ENCODE measurements at regions not wholly inside any gene's neighbourhood (a gene's known extent, or its start where the extent isn't known, plus 50 kb on each side); places are given as distances from the start of the nearest gene placed in this dataset.

DNA sequence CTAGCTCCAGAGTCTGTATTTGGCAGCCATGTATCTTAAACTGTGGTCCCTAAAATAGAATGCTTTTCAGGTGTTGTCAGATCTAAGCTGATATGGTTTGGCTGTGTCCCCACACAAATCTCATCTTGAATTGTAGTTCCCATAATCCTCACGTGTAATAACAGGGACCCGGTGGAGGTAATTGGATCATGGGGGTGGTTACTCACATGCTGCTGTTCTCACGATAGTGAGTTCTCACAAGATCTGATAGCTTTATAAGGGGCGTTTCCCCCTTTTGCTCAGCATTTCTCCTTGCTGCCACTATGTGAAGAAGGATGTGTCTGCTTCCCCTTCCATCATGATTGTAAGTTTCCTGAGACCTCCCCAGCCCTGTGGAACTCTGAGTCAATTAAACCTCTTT is 199.9 kb upstream of the ISX start:
- TF ChIP-seq, protein P1, sequence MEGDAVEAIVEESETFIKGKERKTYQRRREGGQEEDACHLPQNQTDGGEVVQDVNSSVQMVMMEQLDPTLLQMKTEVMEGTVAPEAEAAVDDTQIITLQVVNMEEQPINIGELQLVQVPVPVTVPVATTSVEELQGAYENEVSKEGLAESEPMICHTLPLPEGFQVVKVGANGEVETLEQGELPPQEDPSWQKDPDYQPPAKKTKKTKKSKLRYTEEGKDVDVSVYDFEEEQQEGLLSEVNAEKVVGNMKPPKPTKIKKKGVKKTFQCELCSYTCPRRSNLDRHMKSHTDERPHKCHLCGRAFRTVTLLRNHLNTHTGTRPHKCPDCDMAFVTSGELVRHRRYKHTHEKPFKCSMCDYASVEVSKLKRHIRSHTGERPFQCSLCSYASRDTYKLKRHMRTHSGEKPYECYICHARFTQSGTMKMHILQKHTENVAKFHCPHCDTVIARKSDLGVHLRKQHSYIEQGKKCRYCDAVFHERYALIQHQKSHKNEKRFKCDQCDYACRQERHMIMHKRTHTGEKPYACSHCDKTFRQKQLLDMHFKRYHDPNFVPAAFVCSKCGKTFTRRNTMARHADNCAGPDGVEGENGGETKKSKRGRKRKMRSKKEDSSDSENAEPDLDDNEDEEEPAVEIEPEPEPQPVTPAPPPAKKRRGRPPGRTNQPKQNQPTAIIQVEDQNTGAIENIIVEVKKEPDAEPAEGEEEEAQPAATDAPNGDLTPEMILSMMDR (conservative IDR thresholded peaks at IDR 0.05) = no peak
- Mint-ChIP-seq H3K36me3 (no peaks in the 10 kb centered on the region), H3K4me1 (ENCODE audit: unreplicated experiment) (no peaks in the 10 kb centered on the region), H3K27me3 (no peaks in the 10 kb centered on the region), H3K4me3 (no peak overlapping the region), H3K27ac (no peak overlapping the region), H3K9me3 (no peaks in the 10 kb centered on the region)
- DNase-seq (ENCODE audit: extremely low spot score, unreplicated experiment) = no peak

DNA sequence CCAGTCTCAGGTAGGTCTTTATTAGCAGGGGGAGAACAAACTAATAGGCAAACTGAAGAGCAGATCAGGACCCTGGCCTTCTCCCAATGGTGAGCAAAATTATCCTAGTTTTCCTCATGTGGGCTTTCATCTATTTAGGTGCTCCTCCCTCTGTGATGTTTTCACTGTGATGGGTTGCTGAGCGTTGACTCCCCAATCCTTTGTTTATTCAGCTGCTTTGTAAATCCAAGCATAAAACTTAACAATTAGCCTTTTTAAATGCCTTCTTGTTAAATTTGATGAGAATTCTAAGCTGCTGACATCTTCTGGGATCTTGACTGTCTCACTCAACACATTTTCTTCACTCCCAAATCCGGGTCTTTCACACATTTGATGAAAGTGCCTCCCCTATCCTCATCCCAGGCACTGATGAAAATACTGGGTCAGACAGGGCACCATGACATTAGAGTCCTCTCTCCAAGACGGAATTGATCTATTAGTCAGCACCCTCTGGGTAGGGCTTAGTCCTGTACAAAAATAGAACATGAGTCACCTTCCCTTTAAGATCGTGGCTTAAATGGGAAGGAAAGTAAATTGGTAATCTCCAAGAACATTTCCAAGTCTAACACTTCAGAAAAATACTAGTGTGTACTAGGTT is 199.3 kb upstream of the ISX start:
- no peak for DNase-seq (ENCODE audit: extremely low spot score, unreplicated experiment)

DNA sequence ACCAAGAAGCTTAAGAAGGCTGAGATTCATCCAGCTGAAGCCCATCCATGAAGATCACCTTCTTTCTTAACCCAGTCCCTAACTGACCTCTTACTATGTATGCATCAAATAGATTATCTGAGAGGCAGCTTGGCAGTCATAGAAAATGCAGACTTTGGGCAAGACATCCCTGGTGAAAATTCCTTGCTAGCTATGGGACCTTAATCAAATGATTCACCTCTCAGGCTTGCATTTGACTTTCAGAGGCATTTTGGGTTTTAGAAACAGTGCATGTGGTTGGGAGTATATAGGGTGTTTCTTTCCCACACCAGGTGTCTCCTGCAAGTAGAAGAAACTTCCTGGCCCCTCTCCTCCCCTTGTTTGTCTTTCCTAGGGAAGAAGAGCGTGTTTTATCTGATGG is 188.5 kb upstream of the ISX start:
- no peaks in the 10 kb centered on the region for H3K4me1 Mint-ChIP-seq (ENCODE audit: unreplicated experiment)
- H3K36me3 Mint-ChIP-seq = no peaks in the 10 kb centered on the region
- no peaks in the 10 kb centered on the region for H3K9me3 Mint-ChIP-seq
- peaks cover 3% of the 10 kb centered on the region for H3K27me3 Mint-ChIP-seq
- TF ChIP-seq, protein P1 (conservative IDR thresholded peaks at IDR 0.05) = no peak
- H3K27ac Mint-ChIP-seq = no peak overlapping the region
- no peak overlapping the region for H3K4me3 Mint-ChIP-seq
- no peak for DNase-seq (ENCODE audit: extremely low spot score, unreplicated experiment)

More for the DNA sequence above, 199.3 kb upstream of the ISX start:
- H3K4me1 Mint-ChIP-seq (ENCODE audit: unreplicated experiment) = no peaks in the 10 kb centered on the region
- H3K36me3 Mint-ChIP-seq = no peaks in the 10 kb centered on the region
- no peaks in the 10 kb centered on the region for H3K27me3 Mint-ChIP-seq
- no peaks in the 10 kb centered on the region for H3K9me3 Mint-ChIP-seq
- H3K27ac Mint-ChIP-seq = no peak overlapping the region
- no peak overlapping the region for H3K4me3 Mint-ChIP-seq
- TF ChIP-seq, protein P1 (conservative IDR thresholded peaks at IDR 0.05) = no peak

DNA sequence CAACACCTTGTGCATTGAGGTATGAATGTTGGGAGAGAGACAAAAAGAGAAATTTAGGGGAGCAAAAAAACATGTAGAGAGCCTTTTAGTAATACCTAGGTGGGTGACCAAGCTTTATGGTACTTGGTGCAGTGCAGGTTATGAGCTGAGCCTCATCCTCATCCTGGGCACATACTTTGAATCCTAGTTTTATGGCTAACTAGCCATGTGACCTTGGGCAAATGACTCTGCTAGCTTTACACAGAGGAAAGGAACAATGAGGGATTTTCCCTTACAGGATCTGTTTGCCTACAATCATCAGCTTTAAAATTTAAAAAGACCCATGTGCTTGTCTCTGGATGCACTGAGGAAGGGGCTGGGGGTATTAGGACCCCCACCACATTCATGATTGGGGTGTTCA is 187.8 kb upstream of the ISX start:
- TF ChIP-seq, protein P1 (conservative IDR thresholded peaks at IDR 0.05) = no peak
- Mint-ChIP-seq H3K9me3 (no peaks in the 10 kb centered on the region), H3K4me3 (no peak overlapping the region), H3K27ac (no peak overlapping the region), H3K36me3 (no peaks in the 10 kb centered on the region), H3K27me3 (peaks cover 3% of the 10 kb centered on the region), H3K4me1 (ENCODE audit: unreplicated experiment) (no peaks in the 10 kb centered on the region)
- no peak for DNase-seq (ENCODE audit: extremely low spot score, unreplicated experiment)

DNA sequence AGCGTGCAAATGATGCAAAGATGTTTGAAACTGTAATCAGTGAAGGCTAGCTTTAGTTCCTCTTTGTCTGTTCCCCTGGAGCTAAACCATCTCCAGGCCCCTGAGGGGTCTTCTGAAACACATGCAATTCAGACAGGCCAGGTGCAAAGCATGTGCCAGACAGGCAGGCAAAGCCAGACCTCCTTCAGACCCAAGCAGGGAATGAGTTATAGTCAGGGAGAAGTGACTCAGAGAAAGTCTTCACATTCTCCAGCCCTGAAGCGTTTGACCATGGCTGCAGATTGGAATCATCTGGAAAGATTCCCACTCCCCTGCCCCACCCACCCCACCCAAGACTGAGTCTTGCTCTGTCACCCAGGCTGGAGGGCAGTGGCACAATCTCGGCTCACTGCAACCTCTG is 187.0 kb upstream of the ISX start:
- no peaks in the 10 kb centered on the region for H3K36me3 Mint-ChIP-seq
- peaks cover 2% of the 10 kb centered on the region for H3K27me3 Mint-ChIP-seq
- TF ChIP-seq, protein P1 (conservative IDR thresholded peaks at IDR 0.05) = no peak
- no peak overlapping the region for H3K4me3 Mint-ChIP-seq
- peaks cover 5% of the 10 kb centered on the region for H3K9me3 Mint-ChIP-seq
- DNase-seq (ENCODE audit: extremely low spot score, unreplicated experiment) = no peak
- no peaks in the 10 kb centered on the region for H3K4me1 Mint-ChIP-seq (ENCODE audit: unreplicated experiment)
- H3K27ac Mint-ChIP-seq = no peak overlapping the region

DNA sequence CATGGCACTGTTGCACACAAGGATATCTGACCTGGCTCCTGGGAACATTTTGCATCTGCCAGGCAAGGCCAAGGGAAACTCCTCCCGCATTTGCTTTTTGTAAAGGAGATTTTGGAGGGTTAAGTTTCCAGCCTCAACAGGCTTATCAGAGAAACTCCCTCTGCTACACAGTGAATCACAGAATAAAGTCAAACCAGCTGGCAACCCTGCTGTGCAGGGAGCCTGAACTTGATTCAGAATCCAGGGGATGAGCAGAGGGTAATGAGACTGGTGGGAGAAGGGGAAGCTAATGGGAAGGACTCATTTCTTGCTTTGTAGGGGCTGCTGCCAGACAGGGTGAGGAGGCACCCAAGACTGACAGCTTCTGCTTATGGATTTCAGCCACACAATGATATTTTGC is 185.3 kb upstream of the ISX start:
- no peaks in the 10 kb centered on the region for H3K27me3 Mint-ChIP-seq
- H3K27ac Mint-ChIP-seq = no peak overlapping the region
- H3K4me1 Mint-ChIP-seq (ENCODE audit: unreplicated experiment) = peaks cover 9% of the 10 kb centered on the region
- H3K4me3 Mint-ChIP-seq = no peak overlapping the region
- peaks cover 6% of the 10 kb centered on the region for H3K9me3 Mint-ChIP-seq
- TF ChIP-seq, protein P1 (conservative IDR thresholded peaks at IDR 0.05) = no peak
- no peaks in the 10 kb centered on the region for H3K36me3 Mint-ChIP-seq
- no peak for DNase-seq (ENCODE audit: extremely low spot score, unreplicated experiment)
